Fibroblast of peridontal ligament (primary cell): ENCODE measurements at regions not wholly inside any gene's neighbourhood (a gene's known extent, or its start where the extent isn't known, plus 50 kb on each side); places are given as distances from the start of the nearest gene placed in this dataset.

ENCODE experiments used
- DNase-seq: peaks from one replicate; pipeline ENCODE4 v3.0.0-alpha.2; 2010; ENCODE audit errors: extremely low read depth

- DNase-seq, result no peak
Observed at GRCh38 chr5:33284681-33285080, 156.1 kb upstream of the TARS1 start.

- no peak for DNase-seq
Observed at GRCh38 chr5:33287242-33287641, 153.5 kb upstream of the TARS1 start.

GRCh38 chr5:33291216-33292000 is 149.4 kb upstream of the TARS1 start:
- no peak for DNase-seq

GRCh38 chr5:33297760-33298216 is 143.0 kb upstream of the TARS1 start:
- DNase-seq, result no peak

- DNase-seq, result peak; percentile 87
Observed at GRCh38 chr5:33299621-33300208, 141.1 kb upstream of the TARS1 start.

- DNase-seq, result no peak
Observed at GRCh38 chr5:33300209-33300742, 140.5 kb upstream of the TARS1 start.

- no peak for DNase-seq
Observed at GRCh38 chr5:33303579-33304095, 137.1 kb upstream of the TARS1 start.

GRCh38 chr5:33304601-33305000 is 136.2 kb upstream of the TARS1 start:
- DNase-seq, result no peak

GRCh38 chr5:33305572-33305971 is 135.2 kb upstream of the TARS1 start:
- DNase-seq, result no peak

GRCh38 chr5:33306758-33307157 is 134.0 kb upstream of the TARS1 start:
- peak; percentile 83 for DNase-seq

GRCh38 chr5:33308586-33308985 is 132.2 kb upstream of the TARS1 start:
- DNase-seq, result peak; percentile 65

- DNase-seq, result peak; percentile 38
Observed at GRCh38 chr5:33309068-33309467, 131.7 kb upstream of the TARS1 start.

GRCh38 chr5:33309536-33310345 is 131.0 kb upstream of the TARS1 start:
- DNase-seq, result no peak

GRCh38 chr5:33310451-33310850 is 130.3 kb upstream of the TARS1 start:
- DNase-seq, result peak; percentile 94

GRCh38 chr5:33311893-33312292 is 128.9 kb upstream of the TARS1 start:
- peak; percentile 95 for DNase-seq

GRCh38 chr5:33312571-33313549 is 127.9 kb upstream of the TARS1 start:
- DNase-seq, result peak; percentile 90

- peak; percentile 73 for DNase-seq
Observed at GRCh38 chr5:33315189-33315588, 125.6 kb upstream of the TARS1 start.

GRCh38 chr5:33316773-33317172 is 124.0 kb upstream of the TARS1 start:
- DNase-seq, result peak; percentile 64

- DNase-seq, result peak; percentile 82
Observed at GRCh38 chr5:33317271-33317670, 123.5 kb upstream of the TARS1 start.

- DNase-seq, result peak; percentile 30
Observed at GRCh38 chr5:33319151-33319550, 121.6 kb upstream of the TARS1 start.

GRCh38 chr5:33319841-33320240 is 120.9 kb upstream of the TARS1 start:
- DNase-seq, result peak; percentile 72
